Fibroblast of villous mesenchyme (primary cell): ENCODE measurements at regions not wholly inside any gene's neighbourhood (a gene's known extent, or its start where the extent isn't known, plus 50 kb on each side); places are given as distances from the start of the nearest gene placed in this dataset.

Source experiments
- DNase-seq: peaks from one replicate; pipeline ENCODE4 v3.0.0-alpha.2; 2010; ENCODE audit warnings: low read depth
- H3K4me3 ChIP-seq: 2 replicates; pipeline ENCODE4 v1.5.1; 2011; ENCODE audit warnings: low read depth, mild to moderate bottlenecking, low read length
- TF ChIP-seq, protein P1 (sequence below): IDR thresholded peaks from 2 replicates; pipeline ENCODE4 v1.5.1; 2012; ENCODE audit warnings: low read depth, mild to moderate bottlenecking, low read length; ENCODE audit not compliant: insufficient read depth

- TF ChIP-seq, protein P1, sequence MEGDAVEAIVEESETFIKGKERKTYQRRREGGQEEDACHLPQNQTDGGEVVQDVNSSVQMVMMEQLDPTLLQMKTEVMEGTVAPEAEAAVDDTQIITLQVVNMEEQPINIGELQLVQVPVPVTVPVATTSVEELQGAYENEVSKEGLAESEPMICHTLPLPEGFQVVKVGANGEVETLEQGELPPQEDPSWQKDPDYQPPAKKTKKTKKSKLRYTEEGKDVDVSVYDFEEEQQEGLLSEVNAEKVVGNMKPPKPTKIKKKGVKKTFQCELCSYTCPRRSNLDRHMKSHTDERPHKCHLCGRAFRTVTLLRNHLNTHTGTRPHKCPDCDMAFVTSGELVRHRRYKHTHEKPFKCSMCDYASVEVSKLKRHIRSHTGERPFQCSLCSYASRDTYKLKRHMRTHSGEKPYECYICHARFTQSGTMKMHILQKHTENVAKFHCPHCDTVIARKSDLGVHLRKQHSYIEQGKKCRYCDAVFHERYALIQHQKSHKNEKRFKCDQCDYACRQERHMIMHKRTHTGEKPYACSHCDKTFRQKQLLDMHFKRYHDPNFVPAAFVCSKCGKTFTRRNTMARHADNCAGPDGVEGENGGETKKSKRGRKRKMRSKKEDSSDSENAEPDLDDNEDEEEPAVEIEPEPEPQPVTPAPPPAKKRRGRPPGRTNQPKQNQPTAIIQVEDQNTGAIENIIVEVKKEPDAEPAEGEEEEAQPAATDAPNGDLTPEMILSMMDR: no peak
- no peak overlapping the region for H3K4me3 ChIP-seq
- no peak for DNase-seq
Observed at GRCh38 chr13:71148396-71148795, 718.6 kb downstream of the DACH1 start.

- no peak overlapping the region for H3K4me3 ChIP-seq
- no peak for DNase-seq
- TF ChIP-seq, protein P1: no peak
Observed at GRCh38 chr13:71144883-71145282, 722.1 kb downstream of the DACH1 start.

DNA sequence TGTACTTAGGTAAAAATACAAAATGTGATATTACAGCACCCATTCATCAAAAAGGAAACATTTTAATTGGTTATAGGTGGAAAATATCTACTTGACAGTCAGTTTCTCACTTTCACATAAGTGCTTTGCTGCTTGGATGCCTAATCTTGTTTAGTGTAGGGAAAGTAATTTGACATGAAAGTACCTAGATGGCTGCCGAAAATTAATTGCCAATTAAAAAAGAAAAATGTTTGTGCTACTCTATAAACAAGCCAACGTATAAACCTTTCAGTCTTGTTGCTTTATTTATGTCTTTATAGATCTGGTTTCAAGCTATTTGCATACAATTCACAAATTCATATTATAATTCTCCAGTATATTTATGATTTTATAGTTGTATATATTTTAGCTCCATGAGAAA is 729.9 kb downstream of the DACH1 start:
- TF ChIP-seq, protein P1: no peak
- DNase-seq: no peak
- H3K4me3 ChIP-seq: no peak overlapping the region

GRCh38 chr13:71124230-71124629 is 742.8 kb downstream of the DACH1 start:
- no peak overlapping the region for H3K4me3 ChIP-seq
- TF ChIP-seq, protein P1: no peak
- no peak for DNase-seq

- H3K4me3 ChIP-seq: no peak overlapping the region
- TF ChIP-seq, protein P1: no peak
- DNase-seq: no peak
Observed at GRCh38 chr13:71118779-71119364, 748.1 kb downstream of the DACH1 start.

GRCh38 chr13:71117920-71118319 is 749.1 kb downstream of the DACH1 start:
- H3K4me3 ChIP-seq: no peak overlapping the region
- DNase-seq: no peak
- TF ChIP-seq, protein P1: no peak

GRCh38 chr13:71115301-71115700 is 751.7 kb downstream of the DACH1 start:
- TF ChIP-seq, protein P1: no peak
- no peak overlapping the region for H3K4me3 ChIP-seq
- no peak for DNase-seq
